ENCODE measurements at regions not wholly inside any gene's neighbourhood (a gene's known extent, or its start where the extent isn't known, plus 50 kb on each side); places are given as distances from the start of the nearest gene placed in this dataset.

- DNase-seq = no peak
Measured at GRCh38 chr10:8233049-8233448, 178.6 kb downstream of the GATA3 start.

GRCh38 chr10:8233832-8234259, 179.4 kb downstream of the GATA3 start:
- no peak for DNase-seq

- no peak for DNase-seq
Measured at GRCh38 chr10:8235253-8236027, 181.0 kb downstream of the GATA3 start.

GRCh38 chr10:8238986-8239385, 184.5 kb downstream of the GATA3 start:
- no peak for DNase-seq

GRCh38 chr10:8240861-8241260, 186.4 kb downstream of the GATA3 start:
- no peak for DNase-seq

- no peak for DNase-seq
Measured at GRCh38 chr10:8242295-8242872, 187.9 kb downstream of the GATA3 start.

GRCh38 chr10:8245131-8245813, 190.8 kb downstream of the GATA3 start:
- DNase-seq = no peak

- DNase-seq = no peak
Measured at GRCh38 chr10:8245814-8246142, 191.3 kb downstream of the GATA3 start.

GRCh38 chr10:8246548-8246947, 192.1 kb downstream of the GATA3 start:
- no peak for DNase-seq

GRCh38 chr10:8247191-8247590, 192.7 kb downstream of the GATA3 start:
- no peak for DNase-seq

GRCh38 chr10:8248868-8249267, 194.4 kb downstream of the GATA3 start:
- no peak for DNase-seq

- no peak for DNase-seq
Measured at GRCh38 chr10:8254350-8254749, 199.9 kb downstream of the GATA3 start.

GRCh38 chr10:8255301-8255700, 200.8 kb downstream of the GATA3 start:
- no peak for DNase-seq

- DNase-seq = no peak
Measured at GRCh38 chr10:8260645-8261044, 206.2 kb downstream of the GATA3 start.

- DNase-seq = no peak
Measured at GRCh38 chr10:8262317-8262716, 207.8 kb downstream of the GATA3 start.

GRCh38 chr10:8269976-8270375, 215.5 kb downstream of the GATA3 start:
- no peak for DNase-seq

GRCh38 chr10:8272794-8273425, 218.4 kb downstream of the GATA3 start:
- DNase-seq = no peak

- DNase-seq = no peak
Measured at GRCh38 chr10:8273749-8274148, 219.3 kb downstream of the GATA3 start.

- DNase-seq = no peak
Measured at GRCh38 chr10:8275911-8276310, 221.4 kb downstream of the GATA3 start.

- no peak for DNase-seq
Measured at GRCh38 chr10:8278099-8278498, 223.6 kb downstream of the GATA3 start.

GRCh38 chr10:8279598-8279997, 225.1 kb downstream of the GATA3 start:
- DNase-seq = no peak

- no peak for DNase-seq
Measured at GRCh38 chr10:8280946-8281345, 226.5 kb downstream of the GATA3 start.

GRCh38 chr10:8282340-8282739, 227.9 kb downstream of the GATA3 start:
- DNase-seq = no peak
